ENCODE measurements at regions not wholly inside any gene's neighbourhood (a gene's known extent, or its start where the extent isn't known, plus 50 kb on each side); places are given as distances from the start of the nearest gene placed in this dataset.

DNA sequence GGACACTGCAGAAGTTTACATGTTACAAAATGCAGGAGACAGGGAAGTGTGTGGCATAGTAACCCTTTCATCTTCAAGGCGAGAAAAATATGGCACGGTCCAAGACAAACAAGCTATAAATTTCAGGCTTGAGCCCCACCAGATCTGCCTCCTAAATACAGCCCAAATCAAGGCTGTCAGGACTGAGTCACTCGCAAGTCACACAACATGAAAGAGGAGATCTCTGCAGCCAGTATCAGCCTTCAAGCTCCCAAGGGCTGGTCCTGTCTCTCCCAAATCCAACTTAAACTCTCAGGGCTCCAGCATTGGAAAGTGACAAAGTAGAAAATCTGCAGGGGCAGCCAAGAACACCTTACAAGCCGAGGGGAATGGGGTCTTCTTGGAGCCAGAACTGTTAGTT is 106.3 kb upstream of the GATA6 start:
- no peak for TF ChIP-seq EZH2 (IDR thresholded peaks at IDR 0.05; ENCODE audit: borderline replicate concordance, low read depth, low read length, severe bottlenecking)
- TF ChIP-seq, protein P1, sequence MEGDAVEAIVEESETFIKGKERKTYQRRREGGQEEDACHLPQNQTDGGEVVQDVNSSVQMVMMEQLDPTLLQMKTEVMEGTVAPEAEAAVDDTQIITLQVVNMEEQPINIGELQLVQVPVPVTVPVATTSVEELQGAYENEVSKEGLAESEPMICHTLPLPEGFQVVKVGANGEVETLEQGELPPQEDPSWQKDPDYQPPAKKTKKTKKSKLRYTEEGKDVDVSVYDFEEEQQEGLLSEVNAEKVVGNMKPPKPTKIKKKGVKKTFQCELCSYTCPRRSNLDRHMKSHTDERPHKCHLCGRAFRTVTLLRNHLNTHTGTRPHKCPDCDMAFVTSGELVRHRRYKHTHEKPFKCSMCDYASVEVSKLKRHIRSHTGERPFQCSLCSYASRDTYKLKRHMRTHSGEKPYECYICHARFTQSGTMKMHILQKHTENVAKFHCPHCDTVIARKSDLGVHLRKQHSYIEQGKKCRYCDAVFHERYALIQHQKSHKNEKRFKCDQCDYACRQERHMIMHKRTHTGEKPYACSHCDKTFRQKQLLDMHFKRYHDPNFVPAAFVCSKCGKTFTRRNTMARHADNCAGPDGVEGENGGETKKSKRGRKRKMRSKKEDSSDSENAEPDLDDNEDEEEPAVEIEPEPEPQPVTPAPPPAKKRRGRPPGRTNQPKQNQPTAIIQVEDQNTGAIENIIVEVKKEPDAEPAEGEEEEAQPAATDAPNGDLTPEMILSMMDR (IDR thresholded peaks at IDR 0.05; ENCODE audit: borderline replicate concordance, extremely low read depth, low read length, poor library complexity, severe bottlenecking) = no peak
